ENCODE measurements at regions not wholly inside any gene's neighbourhood (a gene's known extent, or its start where the extent isn't known, plus 50 kb on each side); places are given as distances from the start of the nearest gene placed in this dataset.
A peak's percentile ranks its signal among the peaks of the same experiment; 100 is the strongest.
"Not testable (repeated sequence)": the region's sequence is repeated elsewhere in the genome, so short reads cannot be mapped to it uniquely, and the experiment has no call there.

DNA sequence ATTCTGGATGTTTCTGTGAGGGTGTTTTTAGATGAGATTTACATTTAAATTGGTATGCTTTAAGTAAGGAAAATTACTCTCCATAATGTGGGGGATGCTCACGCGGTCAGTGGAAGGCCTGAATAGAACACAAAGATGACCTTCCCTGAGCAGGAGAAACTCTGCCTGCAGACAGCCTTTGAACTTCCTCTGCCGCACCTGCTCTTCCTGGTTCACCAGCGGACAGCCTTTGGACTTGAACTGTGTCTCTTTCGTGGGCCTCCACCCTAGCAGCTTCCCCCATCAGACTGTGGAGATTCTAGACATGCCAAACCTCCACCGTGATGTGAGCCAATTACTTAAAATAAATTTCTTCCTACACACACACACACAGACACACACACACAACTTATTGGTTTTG, 210.7 kb downstream of the EFCAB11 start:
- no peak for DNase-seq

- DNase-seq = no peak
These were observed 214.3 kb downstream of the EFCAB11 start for GRCh38 chr14:89740241-89740640.

GRCh38 chr14:89736881-89737280, 217.6 kb downstream of the EFCAB11 start:
- no peak for DNase-seq

DNA sequence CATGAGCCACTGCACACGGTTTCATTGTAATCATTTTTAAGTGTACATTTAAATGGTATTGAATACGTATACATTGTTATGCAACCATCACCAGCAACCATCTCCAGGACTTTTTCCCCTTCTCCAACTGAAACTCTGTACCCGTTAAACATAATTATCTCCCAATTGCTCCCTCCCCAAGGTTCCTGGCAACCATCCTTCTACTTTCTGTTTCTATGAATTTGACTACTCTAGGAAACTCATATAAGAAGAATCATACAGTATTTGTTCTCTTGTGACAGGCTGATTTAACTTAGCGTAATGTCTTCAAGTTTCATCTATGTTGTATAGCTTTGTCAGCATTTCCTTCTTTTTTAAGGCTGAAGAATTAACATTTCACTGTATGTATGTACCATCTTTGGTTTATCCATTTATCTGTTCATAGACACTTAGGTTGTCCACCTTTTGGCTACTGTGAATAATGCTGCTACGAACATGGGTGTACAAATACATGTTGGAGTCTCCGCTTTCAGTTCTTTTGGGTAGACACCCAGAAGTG, 223.1 kb downstream of the EFCAB11 start:
- DNase-seq = no peak

DNA sequence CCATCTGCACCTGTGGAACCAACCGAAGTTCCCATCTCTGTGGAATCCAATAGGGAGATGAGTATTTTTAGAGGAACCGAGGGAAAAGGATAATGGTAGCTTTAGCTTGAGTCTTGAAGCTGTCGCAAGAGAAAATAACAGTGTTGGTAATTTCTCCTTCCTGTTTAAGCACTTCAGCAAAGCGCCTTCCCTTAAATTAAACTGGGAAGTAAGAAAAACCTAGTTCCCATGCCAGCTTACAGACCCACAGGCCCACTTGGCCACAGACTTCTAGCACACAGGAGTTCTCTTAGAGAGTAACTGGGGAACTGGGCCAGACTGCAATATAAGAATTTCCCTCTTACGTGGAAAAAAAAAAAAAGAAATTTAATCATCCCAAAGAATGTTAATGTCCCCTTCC, 223.8 kb downstream of the EFCAB11 start:
- DNase-seq = no peak

GRCh38 chr14:89728964-89729363, 225.6 kb downstream of the EFCAB11 start:
- no peak for DNase-seq

GRCh38 chr14:89726226-89726625, 228.3 kb downstream of the EFCAB11 start:
- DNase-seq = not testable (repeated sequence)

- no peak for DNase-seq
These were observed 229.9 kb downstream of the EFCAB11 start for GRCh38 chr14:89724628-89724960.

- DNase-seq = no peak
These were observed 230.5 kb downstream of the EFCAB11 start for GRCh38 chr14:89723930-89724627.

DNA sequence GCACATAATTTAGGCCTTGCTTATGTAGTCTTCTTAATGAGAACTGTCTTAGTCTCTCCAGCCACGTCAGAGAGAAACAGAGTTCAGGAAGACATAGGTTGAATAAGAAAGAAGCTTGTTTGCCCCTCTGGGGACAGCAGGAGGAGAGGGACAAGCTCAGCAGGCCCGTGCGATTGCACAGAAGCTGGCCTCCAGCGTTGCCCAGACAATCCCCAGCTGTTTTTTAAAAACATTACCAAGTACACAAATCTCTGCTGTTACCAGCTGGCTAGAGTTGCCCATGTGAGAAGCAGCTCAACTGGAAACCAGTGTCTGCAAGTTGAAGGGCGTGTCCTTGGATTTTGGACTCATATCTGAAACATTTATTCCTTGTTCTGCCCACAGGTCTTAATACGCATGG, 232.6 kb downstream of the EFCAB11 start:
- no peak for DNase-seq

- DNase-seq = no peak
These were observed 233.5 kb downstream of the EFCAB11 start for GRCh38 chr14:89720741-89721729.

DNA sequence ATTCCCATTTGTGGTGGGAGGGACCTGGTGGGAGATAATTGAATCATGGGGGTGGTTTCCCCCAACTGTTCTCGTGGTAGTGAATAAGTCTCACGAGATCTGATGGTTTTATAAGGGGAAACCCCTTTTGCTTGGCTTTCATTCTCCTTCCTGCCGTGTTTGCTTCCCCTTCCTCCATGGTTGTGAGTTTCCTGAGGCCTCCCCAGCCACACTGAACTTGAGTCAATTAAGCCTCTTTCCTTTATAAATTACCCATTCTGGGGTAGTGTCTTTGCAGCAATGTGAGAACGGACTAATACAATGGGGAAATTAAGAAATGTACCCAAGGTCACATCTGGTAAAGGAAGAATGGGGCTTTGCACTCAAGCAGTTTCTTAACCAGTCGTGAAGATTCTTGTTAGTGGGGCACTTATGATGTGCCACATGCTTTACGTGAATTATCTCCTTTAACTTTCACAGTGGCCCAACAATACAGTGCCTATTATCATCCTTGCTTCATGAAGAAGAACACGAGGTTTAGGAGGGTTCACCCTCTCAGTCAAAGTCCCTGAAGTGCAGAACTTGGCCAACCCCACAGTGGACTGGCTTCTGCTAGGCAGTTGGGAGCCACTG, 234.3 kb downstream of the EFCAB11 start:
- no peak for DNase-seq

DNA sequence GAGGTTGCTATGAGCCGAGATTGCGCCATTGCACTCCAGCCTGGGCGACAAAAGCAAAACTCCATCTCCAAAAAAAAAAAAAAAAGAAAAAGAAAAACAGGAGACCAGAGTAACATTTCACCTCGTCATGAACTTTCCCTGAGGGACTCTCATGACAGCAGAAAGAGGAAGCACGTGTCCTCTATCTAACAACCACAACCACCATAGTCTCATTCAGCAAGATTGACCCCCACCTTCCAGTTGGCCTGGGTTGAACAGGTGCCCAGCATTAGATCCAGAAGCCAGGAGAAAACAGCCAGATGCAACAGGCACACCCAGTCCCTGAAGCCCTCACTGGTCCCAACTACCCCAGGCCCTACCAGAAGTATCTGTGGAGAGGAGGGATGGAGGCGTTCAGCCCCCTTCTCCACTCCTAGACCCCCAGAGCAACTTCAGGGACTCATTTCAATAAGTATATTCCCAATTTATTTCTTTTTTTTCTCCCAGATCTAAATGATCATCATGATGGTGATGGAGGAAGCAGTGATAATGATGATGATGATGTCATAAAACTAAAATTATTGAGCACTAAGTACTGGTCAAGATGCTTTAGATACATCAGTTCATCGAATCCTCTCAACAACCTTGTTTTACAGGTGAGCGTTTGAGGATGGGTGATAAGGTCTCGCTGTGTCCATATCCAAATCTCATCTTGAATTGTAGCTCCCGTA, 235.0 kb downstream of the EFCAB11 start:
- DNase-seq = no peak

DNA sequence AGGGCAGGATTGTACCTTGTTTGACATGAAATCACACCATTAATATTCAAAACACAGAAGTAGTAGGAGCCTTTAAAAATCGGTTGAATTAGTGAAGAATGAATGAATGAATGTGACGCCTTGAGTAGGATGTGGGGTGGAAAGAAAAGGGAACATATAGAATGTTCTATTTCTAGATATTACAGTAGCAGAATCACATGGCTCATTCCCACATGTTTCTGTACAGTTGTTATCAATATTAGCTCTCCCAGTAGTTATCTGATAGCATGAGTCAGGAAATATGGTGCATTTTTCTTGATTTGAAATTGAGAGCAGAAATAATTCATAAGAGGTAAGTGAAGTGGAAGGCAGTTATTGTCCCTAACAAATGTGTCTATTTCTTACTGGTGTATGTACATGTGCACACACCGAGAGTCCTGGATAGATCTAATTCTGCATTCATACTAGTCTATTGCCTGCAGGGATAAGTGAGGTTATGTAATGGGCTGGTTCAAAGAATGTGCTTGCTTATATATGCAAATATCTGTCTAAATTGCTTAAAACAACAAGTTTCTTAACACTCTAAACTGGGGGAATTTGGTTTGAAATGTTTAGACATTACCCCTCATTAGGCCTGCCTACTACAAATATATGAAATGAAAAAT, 245.4 kb downstream of the EFCAB11 start:
- DNase-seq = no peak

DNA sequence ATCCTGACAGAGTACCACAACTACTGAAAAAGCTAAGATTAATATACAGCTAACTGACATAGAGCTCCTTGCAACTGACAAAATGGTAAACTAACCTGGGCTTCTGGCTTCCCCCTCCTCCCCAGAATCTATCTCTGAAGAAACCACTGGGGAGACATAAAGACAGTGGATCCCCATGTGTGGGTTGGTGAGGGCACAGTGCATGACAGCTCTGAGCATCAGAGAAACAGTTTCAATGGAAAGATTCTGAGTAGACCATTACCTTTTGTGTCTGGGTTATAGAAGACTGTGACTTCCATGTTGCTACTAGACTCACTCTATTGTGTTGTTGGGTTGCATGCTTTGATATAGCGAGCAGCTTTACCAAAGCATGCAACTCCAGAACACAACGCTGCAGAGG, 247.4 kb downstream of the EFCAB11 start:
- no peak for DNase-seq

DNA sequence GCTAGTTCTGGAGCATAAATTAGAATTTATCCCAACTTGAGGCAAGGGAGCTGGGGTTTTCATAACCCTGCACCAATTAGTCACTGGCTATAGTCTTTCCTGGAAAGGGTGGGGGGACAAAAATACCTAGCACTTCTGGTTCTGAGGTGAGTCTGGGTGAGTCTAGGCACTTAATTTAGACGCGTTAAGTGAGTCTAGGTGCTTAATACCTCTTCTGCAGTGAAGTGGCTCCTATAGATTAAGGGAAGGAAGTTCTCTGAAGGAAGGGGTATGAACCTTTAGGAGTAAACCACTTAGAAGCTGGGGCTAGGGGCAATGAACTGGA, 251.7 kb downstream of the EFCAB11 start:
- no peak for DNase-seq

- no peak for DNase-seq
These were observed 252.3 kb downstream of the EFCAB11 start for GRCh38 chr14:89702073-89702875.

- peak; percentile 65 for DNase-seq
These were observed 253.1 kb downstream of the EFCAB11 start for GRCh38 chr14:89701211-89702043.

GRCh38 chr14:89700801-89701200, 253.7 kb downstream of the EFCAB11 start:
- DNase-seq = no peak

- DNase-seq = no peak
These were observed 255.5 kb downstream of the EFCAB11 start for GRCh38 chr14:89699071-89699470.

All from NCI-H2029 (cell line).